Adrenal gland (tissue), 9 donors: ENCODE measurements at regions not wholly inside any gene's neighbourhood (a gene's known extent, or its start where the extent isn't known, plus 50 kb on each side); places are given as distances from the start of the nearest gene placed in this dataset.

ENCODE experiments used
- DNase-seq, 7 donors: peaks; one replicate each; pipeline ENCODE4 v3.0.0-alpha.2; 2019 to 2020
- H3K27ac ChIP-seq, 5 donors: fragments of 200-600 bp; sonication (generic) in 4 of 5; 1 replicate in 3 of 5; 2 replicates in 2 of 5; pipeline versions ENCODE4 v1.5.1 to v1.8.0; 2016 to 2020; ENCODE audit warnings: mild to moderate bottlenecking in 1 of 5
- H3K27me3 ChIP-seq: fragments of 200-600 bp; 2 replicates; pipeline ENCODE4 v1.8.0; 2021
- H3K36me3 ChIP-seq, 2 donors: fragments of 200-600 bp; replicated peaks in 1 of 2; 1 replicate in 1 of 2; 2 replicates in 1 of 2; pipeline versions ENCODE4 v1.5.1 to v1.8.0; 2018 to 2022
- H3K4me1 ChIP-seq, 2 donors: fragments of 200-600 bp; replicated peaks in 1 of 2; 1 replicate in 1 of 2; 2 replicates in 1 of 2; pipeline versions ENCODE4 v1.5.1 to v1.8.0; 2018 to 2021
- H3K4me3 ChIP-seq, 4 donors: fragments of 200-600 bp; sonication (generic) in 3 of 4; one replicate each; pipeline ENCODE4 v1.5.1; 2016 to 2018
- H3K9me3 ChIP-seq, 3 donors: fragments of 200-600 bp; sonication (generic) in 1 of 3; replicated peaks in 1 of 3; 1 replicate in 2 of 3; 2 replicates in 1 of 3; pipeline versions ENCODE4 v1.5.1 to v1.8.0; 2016 to 2021
- CTCF ChIP-seq, 6 experiments: fragments of 450-650 bp in 4 of 6; fragments of 200-600 bp in 2 of 6; sonication (generic) in 1 of 6; IDR thresholded peaks; 1 replicate in 5 of 6; 2 replicates in 1 of 6; pipeline versions ENCODE4 v1.5.1 to v1.8.0; 2016 to 2021; ENCODE audit warnings: antibody characterized with exemption in 6 of 6, mild to moderate bottlenecking in 2 of 6, moderate library complexity in 1 of 6
- POLR2A ChIP-seq, 2 donors: fragments of 450-650 bp; IDR thresholded peaks; one replicate each; pipeline ENCODE4 v1.6.1; 2017; ENCODE audit warnings: antibody characterized with exemption in 2 of 2, mild to moderate bottlenecking in 2 of 2, moderate library complexity in 1 of 2
- WGBS, 4 donors: extraction: QIAGEN DNeasy Blood & Tissue Kit in 2 of 4; methylation state at CpG; one replicate each; pipeline versions ENCODE4 v1.1.5 to v1.1.7; 2013 to 2017; 5-methylcytosine and 5-hydroxymethylcytosine counted together
- intact Hi-C, 2 donors: fragments of 100-400 bp; cut with DNase I; formaldehyde crosslinking; loops; one replicate each; pipeline versions ENCODE4 v1.14.1 to v1.15.0; 2022 to 2023
- donor health status: healthy with polysubstance abuse.
- donor health status: Bipolar disorder and iron deficiency.
- donor health status: DM: yes; HTN: yes; CAD: no.
- donor health status: DM: no; HTN: no; CAD: no.
- donor health status: DM: no; HTN: no; CAD: no.

- 54 to 70% (median 65%) methylated on average over 2 of the region's 2 CpGs for WGBS, 4 donors
Observed at GRCh38 chr18:73966954-73967353, 180.7 kb downstream of the FBXO15 start.

GRCh38 chr18:73962256-73962655 lies 185.4 kb downstream of the FBXO15 start:
- no peak overlapping the region for H3K4me3 ChIP-seq
- H3K9me3 ChIP-seq, result no peaks in the 10 kb centered on the region
- TF ChIP-seq CTCF (IDR thresholded peaks at IDR 0.05) (no peak), POLR2A (IDR thresholded peaks at IDR 0.05) (no peak)
- H3K27ac ChIP-seq, result no peak overlapping the region
- intact Hi-C loops, result no loop called here
- no peaks in the 10 kb centered on the region for H3K4me1 ChIP-seq
- no peaks in the 10 kb centered on the region for H3K36me3 ChIP-seq
- no peaks in the 10 kb centered on the region for H3K27me3 ChIP-seq
- no peak for DNase-seq
- WGBS, 4 donors, result 63 to 80% (median 70%) methylated on average over 3 of the region's 3 CpGs

More at GRCh38 chr18:73966954-73967353, 180.7 kb downstream of the FBXO15 start:
- H3K9me3 ChIP-seq, result no peaks in the 10 kb centered on the region
- H3K27me3 ChIP-seq, result no peaks in the 10 kb centered on the region
- H3K4me3 ChIP-seq, result no peak overlapping the region
- intact Hi-C loops, result no loop called here
- DNase-seq, result no peak
- H3K4me1 ChIP-seq, result no peaks in the 10 kb centered on the region
- TF ChIP-seq POLR2A (IDR thresholded peaks at IDR 0.05), result no peak
- TF ChIP-seq CTCF (IDR thresholded peaks at IDR 0.05), result no peak
- no peak overlapping the region for H3K27ac ChIP-seq
- no peaks in the 10 kb centered on the region for H3K36me3 ChIP-seq

GRCh38 chr18:73961804-73962203 lies 185.8 kb downstream of the FBXO15 start:
- no peak overlapping the region for H3K27ac ChIP-seq

GRCh38 chr18:73959352-73959751 lies 188.3 kb downstream of the FBXO15 start:
- no peak for DNase-seq
- TF ChIP-seq POLR2A (IDR thresholded peaks at IDR 0.05), result no peak
- Histone ChIP-seq H3K36me3 (no peaks in the 10 kb centered on the region), H3K27ac (no peak overlapping the region), H3K4me3 (no peak overlapping the region), H3K9me3 (no peaks in the 10 kb centered on the region), H3K4me1 (no peaks in the 10 kb centered on the region), H3K27me3 (no peaks in the 10 kb centered on the region)
- intact Hi-C loops, result no loop called here
- WGBS, 4 donors, result 44 to 65% (median 58%) methylated on average over 5 of the region's 5 CpGs

More at GRCh38 chr18:73961804-73962203, 185.8 kb downstream of the FBXO15 start:
- no peak for DNase-seq
- TF ChIP-seq POLR2A (IDR thresholded peaks at IDR 0.05), result no peak
- TF ChIP-seq CTCF (IDR thresholded peaks at IDR 0.05), result no peak
- no peaks in the 10 kb centered on the region for H3K4me1 ChIP-seq
- no peaks in the 10 kb centered on the region for H3K27me3 ChIP-seq
- intact Hi-C loops, result no loop called here
- no peak overlapping the region for H3K4me3 ChIP-seq
- no peaks in the 10 kb centered on the region for H3K9me3 ChIP-seq
- no peaks in the 10 kb centered on the region for H3K36me3 ChIP-seq

- Histone ChIP-seq H3K4me3 (no peak overlapping the region), H3K4me1 (no peaks in the 10 kb centered on the region), H3K36me3 (no peaks in the 10 kb centered on the region), H3K9me3 (no peaks in the 10 kb centered on the region), H3K27ac (no peak overlapping the region), H3K27me3 (no peaks in the 10 kb centered on the region)
- intact Hi-C loops, result no loop called here
- no peak for DNase-seq
- TF ChIP-seq POLR2A (IDR thresholded peaks at IDR 0.05) (no peak), CTCF (IDR thresholded peaks at IDR 0.05) (no peak)
- 50 to 61% (median 52%) methylated on average over 4 of the region's 4 CpGs for WGBS, 4 donors
Observed at GRCh38 chr18:73954268-73954667, 193.4 kb downstream of the FBXO15 start.
